ENCODE measurements at regions not wholly inside any gene's neighbourhood (a gene's known extent, or its start where the extent isn't known, plus 50 kb on each side); places are given as distances from the start of the nearest gene placed in this dataset.

- no peak for DNase-seq (ENCODE audit: low spot score)
Observed at GRCh38 chr14:86521031-86521730, 991.2 kb downstream of the FLRT2 start.

- DNase-seq (ENCODE audit: low spot score) = no peak
Observed at GRCh38 chr14:86518298-86518697, 988.4 kb downstream of the FLRT2 start.

- DNase-seq (ENCODE audit: low spot score) = no peak
Observed at GRCh38 chr14:86515195-86515594, 985.3 kb downstream of the FLRT2 start.

- DNase-seq (ENCODE audit: low spot score) = no peak
Observed at GRCh38 chr14:86513564-86513963, 983.6 kb downstream of the FLRT2 start.

GRCh38 chr14:86513056-86513455, 983.1 kb downstream of the FLRT2 start:
- DNase-seq (ENCODE audit: low spot score) = no peak

- DNase-seq (ENCODE audit: low spot score) = no peak
Observed at GRCh38 chr14:86510491-86510890, 980.5 kb downstream of the FLRT2 start.

GRCh38 chr14:86505808-86506207, 975.9 kb downstream of the FLRT2 start:
- no peak for DNase-seq (ENCODE audit: low spot score)

GRCh38 chr14:86501611-86502010, 971.7 kb downstream of the FLRT2 start:
- peak; percentile 2 for DNase-seq (ENCODE audit: low spot score)

GRCh38 chr14:86491743-86492142, 961.8 kb downstream of the FLRT2 start:
- no peak for DNase-seq (ENCODE audit: low spot score)

- DNase-seq (ENCODE audit: low spot score) = no peak
Observed at GRCh38 chr14:86481104-86481503, 951.2 kb downstream of the FLRT2 start.

GRCh38 chr14:86464341-86464740, 934.4 kb downstream of the FLRT2 start:
- DNase-seq (ENCODE audit: low spot score) = no peak

- no peak for DNase-seq (ENCODE audit: low spot score)
Observed at GRCh38 chr14:86462193-86462753, 932.3 kb downstream of the FLRT2 start.

- DNase-seq (ENCODE audit: low spot score) = no peak
Observed at GRCh38 chr14:86457481-86458135, 927.7 kb downstream of the FLRT2 start.

- DNase-seq (ENCODE audit: low spot score) = no peak
Observed at GRCh38 chr14:86450085-86450484, 920.1 kb downstream of the FLRT2 start.

GRCh38 chr14:86442135-86442534, 912.2 kb downstream of the FLRT2 start:
- DNase-seq (ENCODE audit: low spot score) = no peak

GRCh38 chr14:86430853-86431252, 900.9 kb downstream of the FLRT2 start:
- DNase-seq (ENCODE audit: low spot score) = no peak

GRCh38 chr14:86423214-86423613, 893.3 kb downstream of the FLRT2 start:
- no peak for DNase-seq (ENCODE audit: low spot score)

GRCh38 chr14:86420131-86420530, 890.2 kb downstream of the FLRT2 start:
- DNase-seq (ENCODE audit: low spot score) = no peak

- no peak for DNase-seq (ENCODE audit: low spot score)
Observed at GRCh38 chr14:86414146-86414545, 884.2 kb downstream of the FLRT2 start.

GRCh38 chr14:86404989-86405649, 875.2 kb downstream of the FLRT2 start:
- DNase-seq (ENCODE audit: low spot score) = no peak

GRCh38 chr14:86404425-86404824, 874.5 kb downstream of the FLRT2 start:
- DNase-seq (ENCODE audit: low spot score) = no peak

- DNase-seq (ENCODE audit: low spot score) = no peak
Observed at GRCh38 chr14:86402545-86402944, 872.6 kb downstream of the FLRT2 start.

- DNase-seq (ENCODE audit: low spot score) = no peak
Observed at GRCh38 chr14:86391085-86391484, 861.1 kb downstream of the FLRT2 start.
